Body of pancreas (tissue), 4 donors: ENCODE measurements at regions not wholly inside any gene's neighbourhood (a gene's known extent, or its start where the extent isn't known, plus 50 kb on each side); places are given as distances from the start of the nearest gene placed in this dataset.

Experiments
- ATAC-seq: fragments of 150-250 bp; one replicate; pipeline ENCODE4 v1.9.1; 2016
- DNase-seq, 4 donors: peaks; one replicate each; pipeline ENCODE4 v3.0.0-alpha.2; 2019
- H3K27ac ChIP-seq, 4 donors: fragments of 200-600 bp; sonication (generic); 1 replicate in 3 of 4; 2 replicates in 1 of 4; pipeline versions ENCODE4 v1.5.1 to v1.6.1; 2016 to 2019; ENCODE audit warnings: mild to moderate bottlenecking in 1 of 4, mixed read lengths in 1 of 4, moderate library complexity in 1 of 4
- H3K27me3 ChIP-seq, 2 donors: fragments of 200-600 bp; sonication (generic); one replicate each; pipeline ENCODE4 v1.6.0; 2016; ENCODE audit warnings: mild to moderate bottlenecking in 1 of 2
- H3K36me3 ChIP-seq, 2 donors: fragments of 200-600 bp; sonication (generic); replicated peaks in 1 of 2; 2 replicates each; pipeline ENCODE4 v1.5.1; 2016; ENCODE audit warnings: low read depth in 2 of 2; ENCODE audit not compliant: insufficient read depth in 1 of 2
- H3K4me1 ChIP-seq: fragments of 200-600 bp; sonication (generic); one replicate; pipeline ENCODE4 v1.6.0; 2016
- H3K4me3 ChIP-seq, 2 donors: fragments of 200-600 bp; sonication (generic); 1 replicate in 1 of 2; 2 replicates in 1 of 2; pipeline ENCODE4 v1.5.1; 2016 to 2019
- H3K9me3 ChIP-seq, 3 donors: fragments of 200-600 bp; sonication (generic); 1 replicate in 2 of 3; 2 replicates in 1 of 3; pipeline ENCODE4 v1.5.1; 2016
- CTCF ChIP-seq, 7 experiments: fragments of 450-650 bp in 4 of 7; fragments of 200-600 bp in 3 of 7; sonication (generic) in 3 of 7; IDR thresholded peaks; one replicate each; pipeline ENCODE4 v1.5.1; 2016 to 2019; ENCODE audit warnings: antibody characterized with exemption in 7 of 7
- POLR2A ChIP-seq, 3 donors: fragments of 450-650 bp; IDR thresholded peaks; one replicate each; pipeline ENCODE4 v1.6.1; 2016; ENCODE audit warnings: antibody characterized with exemption in 3 of 3, mild to moderate bottlenecking in 2 of 3
- WGBS, 2 donors: methylation state at CpG; one replicate each; pipeline ENCODE4 v1.1.5; 2017; 5-methylcytosine and 5-hydroxymethylcytosine counted together
- intact Hi-C: fragments of 100-400 bp; cut with DNase I; formaldehyde crosslinking; loops from one replicate; pipeline ENCODE4 v1.15.1; 2023

GRCh38 chr10:7507887-7508726, 97.3 kb upstream of the SFMBT2 start:
- H3K9me3 ChIP-seq, result no peaks in the 10 kb centered on the region
- H3K4me3 ChIP-seq, result no peak overlapping the region
- H3K27ac ChIP-seq, result no peak overlapping the region
- no peaks in the 10 kb centered on the region for H3K4me1 ChIP-seq
- TF ChIP-seq POLR2A (IDR thresholded peaks at IDR 0.05) (no peak), CTCF (IDR thresholded peaks at IDR 0.05) (no peak)
- intact Hi-C loops, result no loop called here
- no peaks in the 10 kb centered on the region for H3K36me3 ChIP-seq
- WGBS, 2 donors, result 65 to 80% methylated on average over 13 of the region's 13 CpGs
- DNase-seq, result no peak
- ATAC-seq, result no peak
- H3K27me3 ChIP-seq, result no peaks in the 10 kb centered on the region

DNA sequence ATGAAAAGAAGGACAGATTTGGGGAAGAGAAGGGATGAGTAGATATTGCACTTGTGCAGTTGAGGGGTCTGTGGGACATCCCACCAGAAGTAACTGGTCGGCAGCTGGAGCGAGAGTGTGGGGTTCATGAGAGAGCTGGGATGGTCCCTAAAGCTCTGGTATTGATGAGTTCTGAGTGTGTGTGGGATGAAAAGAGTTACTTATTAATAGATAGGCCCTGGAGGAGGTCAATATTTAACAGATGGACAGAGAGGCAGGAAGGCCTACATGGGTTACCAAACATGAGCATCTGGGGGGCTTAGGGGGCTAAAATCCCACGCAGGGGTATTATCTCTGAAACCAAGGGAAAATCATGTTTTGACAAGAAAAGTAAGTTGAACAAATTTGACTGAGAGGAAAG, 95.7 kb upstream of the SFMBT2 start:
- DNase-seq, result no peak
- Histone ChIP-seq H3K27me3 (no peaks in the 10 kb centered on the region), H3K4me3 (no peak overlapping the region), H3K36me3 (no peaks in the 10 kb centered on the region), H3K27ac (no peak overlapping the region), H3K4me1 (no peaks in the 10 kb centered on the region), H3K9me3 (no peaks in the 10 kb centered on the region)
- TF ChIP-seq POLR2A (IDR thresholded peaks at IDR 0.05) (no peak), CTCF (IDR thresholded peaks at IDR 0.05) (no peak)
- WGBS, 2 donors, result 54 to 64% methylated on average over 3 of the region's 3 CpGs
- no peak for ATAC-seq
- intact Hi-C loops, result no loop called here

- DNase-seq (no peak), ATAC-seq (no peak)
- whole genome bisulfite sequencing, 2 donors, result 44 to 58% methylated on average over 2 of the region's 2 CpGs
- H3K4me3 ChIP-seq, result no peak overlapping the region
- no peaks in the 10 kb centered on the region for H3K4me1 ChIP-seq
- H3K27ac ChIP-seq, result no peak overlapping the region
- H3K36me3 ChIP-seq, result no peaks in the 10 kb centered on the region
- intact Hi-C loops, result no loop called here
- TF ChIP-seq POLR2A (IDR thresholded peaks at IDR 0.05) (no peak), CTCF (IDR thresholded peaks at IDR 0.05) (no peak)
- H3K9me3 ChIP-seq, result no peaks in the 10 kb centered on the region
- no peaks in the 10 kb centered on the region for H3K27me3 ChIP-seq
These were observed 94.4 kb upstream of the SFMBT2 start for GRCh38 chr10:7505196-7505595.

GRCh38 chr10:7503190-7503589, 92.4 kb upstream of the SFMBT2 start:
- 55 to 56% methylated on average over 4 of the region's 4 CpGs for WGBS, 2 donors
- no peaks in the 10 kb centered on the region for H3K4me1 ChIP-seq
- no peak for ATAC-seq
- H3K36me3 ChIP-seq, result no peaks in the 10 kb centered on the region
- intact Hi-C loops, result no loop called here
- no peak for TF ChIP-seq POLR2A (IDR thresholded peaks at IDR 0.05)
- no peak for TF ChIP-seq CTCF (IDR thresholded peaks at IDR 0.05)
- DNase-seq, result no peak
- H3K4me3 ChIP-seq, result no peak overlapping the region
- no peaks in the 10 kb centered on the region for H3K9me3 ChIP-seq
- H3K27me3 ChIP-seq, result no peaks in the 10 kb centered on the region
- no peak overlapping the region for H3K27ac ChIP-seq

DNA sequence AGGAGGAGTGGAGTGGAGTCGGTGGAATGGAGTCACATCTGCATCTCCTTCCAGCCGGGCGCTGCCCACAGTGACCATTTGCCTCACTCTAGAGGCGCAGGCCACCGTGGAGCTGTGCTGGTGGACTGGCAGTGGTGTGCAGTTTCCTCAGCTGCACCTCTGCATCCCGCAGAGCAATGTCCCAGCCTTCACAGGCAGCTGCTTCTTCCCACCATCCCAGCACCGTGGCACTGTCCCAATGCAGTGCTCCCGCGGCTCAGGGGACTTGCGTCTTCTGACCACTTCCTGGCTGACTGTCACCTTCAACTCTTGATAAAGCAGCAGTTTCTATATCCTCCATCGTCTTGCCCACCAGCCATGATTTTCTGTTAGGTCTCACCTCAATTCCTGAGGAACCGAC, 90.3 kb upstream of the SFMBT2 start:
- no peaks in the 10 kb centered on the region for H3K36me3 ChIP-seq
- DNase-seq, result no peak
- ATAC-seq, result no peak
- no peaks in the 10 kb centered on the region for H3K9me3 ChIP-seq
- 73 to 77% methylated on average over 10 to 12 of the region's 12 CpGs for WGBS, 2 donors
- no peak for TF ChIP-seq CTCF (IDR thresholded peaks at IDR 0.05)
- TF ChIP-seq POLR2A (IDR thresholded peaks at IDR 0.05), result no peak
- H3K4me3 ChIP-seq, result no peak overlapping the region
- no peaks in the 10 kb centered on the region for H3K27me3 ChIP-seq
- intact Hi-C loops, result no loop called here
- H3K27ac ChIP-seq, result no peak overlapping the region
- H3K4me1 ChIP-seq, result no peaks in the 10 kb centered on the region
